ENCODE measurements at regions not wholly inside any gene's neighbourhood (a gene's known extent, or its start where the extent isn't known, plus 50 kb on each side); places are given as distances from the start of the nearest gene placed in this dataset.

DNA sequence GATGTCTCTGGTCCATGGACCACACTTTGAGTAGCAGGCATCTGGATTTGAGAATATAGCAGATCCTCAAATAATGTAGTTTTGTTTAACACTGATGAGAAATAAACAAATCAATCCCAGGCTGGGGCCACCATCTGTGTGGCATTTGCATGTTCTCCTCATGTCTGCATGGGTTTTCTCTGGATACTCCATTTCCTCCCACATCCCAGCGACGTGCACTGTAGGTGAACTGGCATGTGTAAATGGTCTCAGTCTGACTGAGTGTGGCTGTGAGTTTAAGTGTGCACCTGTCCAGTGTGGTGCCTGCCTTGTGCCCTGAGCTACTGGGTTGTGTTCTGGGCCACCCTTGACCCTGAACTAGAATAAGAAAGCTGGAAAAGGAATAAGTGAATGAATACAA is 66.3 kb upstream of the NANOGP8 start:
- no peak for DNase-seq

- no peak for DNase-seq
Measured at GRCh38 chr15:35150361-35150760, 65.3 kb upstream of the NANOGP8 start.

DNA sequence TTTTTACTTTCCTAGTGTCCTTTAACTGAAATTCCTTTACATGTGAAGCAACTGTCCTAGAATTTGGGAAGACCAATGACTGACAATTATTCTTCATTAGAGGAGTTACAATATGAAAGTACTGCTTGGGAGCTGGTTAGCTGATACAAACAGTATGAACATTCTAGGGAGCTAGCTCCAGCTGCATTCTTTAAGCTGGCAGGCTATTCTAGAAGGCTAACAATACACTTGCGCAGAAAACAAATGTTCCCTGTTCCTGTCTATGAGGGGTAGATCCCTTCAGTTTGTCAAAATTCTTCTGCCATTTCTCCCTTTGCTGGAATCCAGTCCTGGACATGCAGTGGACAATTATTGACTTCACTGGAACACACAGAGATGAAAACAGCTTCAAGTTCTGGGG is 60.2 kb upstream of the NANOGP8 start:
- DNase-seq, result no peak

DNA sequence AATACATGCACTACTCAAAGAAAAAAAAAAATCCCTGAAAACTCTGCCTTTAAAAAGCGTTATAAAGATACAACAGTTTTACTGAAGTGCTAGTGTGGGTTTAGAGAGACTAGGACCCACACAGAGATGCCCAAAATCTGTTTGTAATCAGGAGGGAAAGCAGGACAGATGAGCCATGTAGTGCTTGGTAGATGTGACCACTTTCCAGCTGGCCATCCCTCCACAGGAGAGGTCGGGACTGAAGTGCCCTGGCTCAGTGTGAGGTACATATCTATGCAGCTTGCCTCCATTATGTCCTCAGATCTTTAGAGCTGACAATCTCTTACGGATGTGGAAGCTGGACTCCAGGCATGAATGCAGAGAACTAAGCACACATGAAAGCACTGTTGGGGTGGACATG is 57.5 kb upstream of the NANOGP8 start:
- no peak for DNase-seq

DNA sequence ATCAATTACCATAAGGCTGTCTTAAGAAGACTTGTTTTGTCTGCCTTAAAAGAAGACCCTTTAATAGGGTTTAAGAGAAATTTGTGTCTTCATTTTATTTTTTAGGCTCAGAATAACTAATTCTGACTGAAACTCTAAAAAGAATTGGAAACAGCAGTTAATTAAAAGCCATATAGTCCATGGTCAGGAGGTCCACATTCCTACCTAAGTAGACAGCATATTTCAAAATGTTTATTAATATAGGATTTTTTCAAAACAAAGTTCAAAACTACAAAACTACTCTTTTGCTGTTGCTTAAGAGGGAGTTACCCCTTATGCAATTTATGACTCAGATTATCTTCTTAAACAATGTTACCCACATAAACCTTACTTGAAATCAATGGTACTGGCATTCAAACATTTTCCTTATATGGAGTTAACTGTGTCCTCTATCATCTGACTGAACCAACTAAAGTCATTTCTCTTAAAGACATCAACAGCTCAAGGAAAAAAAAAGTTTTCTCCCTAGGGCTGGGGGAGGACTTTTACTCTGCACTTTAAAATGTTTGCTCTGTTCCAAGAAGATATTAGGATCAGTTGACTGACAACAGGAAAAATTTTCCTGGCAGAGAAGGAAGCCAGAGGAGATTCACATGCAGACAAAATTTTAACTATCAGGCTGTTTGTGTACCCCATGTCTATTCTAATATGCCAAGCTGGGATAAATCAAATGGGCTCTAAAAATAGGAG is 56.8 kb upstream of the NANOGP8 start:
- DNase-seq, result no peak

- no peak for DNase-seq
Measured at GRCh38 chr15:35139822-35140221, 54.7 kb upstream of the NANOGP8 start.

- no peak for DNase-seq
Measured at GRCh38 chr15:35137190-35137574, 52.1 kb upstream of the NANOGP8 start.

- DNase-seq, result no peak
Measured at GRCh38 chr15:35136321-35137189, 51.5 kb upstream of the NANOGP8 start.

Measured in CD4-positive, alpha-beta T cell treated with Interleukin-21 for 1 hour (primary cell).